ENCODE measurements at regions not wholly inside any gene's neighbourhood (a gene's known extent, or its start where the extent isn't known, plus 50 kb on each side); places are given as distances from the start of the nearest gene placed in this dataset.
A peak's percentile ranks its signal among the peaks of the same experiment; 100 is the strongest.

GRCh38 chr2:65914244-65914786 is 481.9 kb upstream of the SPRED2 start (continued):
- TF ChIP-seq ATF6 (CRISPR knock-in tag; IDR thresholded peaks at IDR 0.05), result no peak

DNA sequence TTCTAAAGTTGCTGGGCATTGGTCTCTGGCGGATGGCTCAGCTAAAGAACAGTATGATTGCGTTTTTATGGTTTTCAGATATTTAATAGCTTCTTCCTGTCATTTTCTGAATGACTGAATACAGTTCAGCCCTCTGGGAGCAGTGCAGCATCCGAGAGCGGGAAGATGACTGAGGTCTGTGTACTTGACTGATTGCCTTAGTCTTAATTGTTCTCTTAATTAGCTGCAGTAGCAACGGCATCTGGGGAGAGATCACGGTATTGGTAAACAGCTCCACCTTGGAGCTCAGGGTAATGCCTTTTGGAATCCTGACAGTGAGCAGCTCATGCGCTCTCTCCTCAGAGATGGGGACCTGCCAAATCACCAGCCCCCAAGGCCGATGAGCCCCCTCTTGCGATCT is 481.4 kb upstream of the SPRED2 start:
- peak; percentile 67 for ATAC-seq
- no peak for TF ChIP-seq ATF1 (CRISPR knock-in tag; IDR thresholded peaks at IDR 0.05)
- TF ChIP-seq, protein P1, sequence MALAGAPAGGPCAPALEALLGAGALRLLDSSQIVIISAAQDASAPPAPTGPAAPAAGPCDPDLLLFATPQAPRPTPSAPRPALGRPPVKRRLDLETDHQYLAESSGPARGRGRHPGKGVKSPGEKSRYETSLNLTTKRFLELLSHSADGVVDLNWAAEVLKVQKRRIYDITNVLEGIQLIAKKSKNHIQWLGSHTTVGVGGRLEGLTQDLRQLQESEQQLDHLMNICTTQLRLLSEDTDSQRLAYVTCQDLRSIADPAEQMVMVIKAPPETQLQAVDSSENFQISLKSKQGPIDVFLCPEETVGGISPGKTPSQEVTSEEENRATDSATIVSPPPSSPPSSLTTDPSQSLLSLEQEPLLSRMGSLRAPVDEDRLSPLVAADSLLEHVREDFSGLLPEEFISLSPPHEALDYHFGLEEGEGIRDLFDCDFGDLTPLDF (CRISPR knock-in tag; IDR thresholded peaks at IDR 0.05), result no peak
- TF ChIP-seq, protein P2, sequence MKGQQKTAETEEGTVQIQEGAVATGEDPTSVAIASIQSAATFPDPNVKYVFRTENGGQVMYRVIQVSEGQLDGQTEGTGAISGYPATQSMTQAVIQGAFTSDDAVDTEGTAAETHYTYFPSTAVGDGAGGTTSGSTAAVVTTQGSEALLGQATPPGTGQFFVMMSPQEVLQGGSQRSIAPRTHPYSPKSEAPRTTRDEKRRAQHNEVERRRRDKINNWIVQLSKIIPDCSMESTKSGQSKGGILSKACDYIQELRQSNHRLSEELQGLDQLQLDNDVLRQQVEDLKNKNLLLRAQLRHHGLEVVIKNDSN (CRISPR knock-in tag; IDR thresholded peaks at IDR 0.05), result no peak
- no peak for TF ChIP-seq NR2C2 (CRISPR knock-in tag; IDR thresholded peaks at IDR 0.05)
- TF ChIP-seq TEAD4 (CRISPR knock-in tag; IDR thresholded peaks at IDR 0.05), result no peak
- TF ChIP-seq SMAD4 (CRISPR knock-in tag; IDR thresholded peaks at IDR 0.05), result no peak
- TF ChIP-seq CTCF (IDR thresholded peaks at IDR 0.05), result no peak
- no peak for TF ChIP-seq ZNF263 (CRISPR knock-in tag; IDR thresholded peaks at IDR 0.05; ENCODE audit: low read depth)
- no peak for TF ChIP-seq ESRRA (CRISPR knock-in tag; IDR thresholded peaks at IDR 0.05; ENCODE audit: borderline replicate concordance)
- TF ChIP-seq FOXK1 (CRISPR knock-in tag; IDR thresholded peaks at IDR 0.05), result no peak
- TF ChIP-seq ZNF532 (CRISPR knock-in tag; IDR thresholded peaks at IDR 0.05; ENCODE audit: borderline replicate concordance), result no peak
- no peak for TF ChIP-seq ZNF396 (CRISPR knock-in tag; IDR thresholded peaks at IDR 0.05; ENCODE audit: borderline replicate concordance)
- no peak for TF ChIP-seq SMAD3 (CRISPR knock-in tag; IDR thresholded peaks at IDR 0.05; ENCODE audit: borderline replicate concordance)
- no peak for TF ChIP-seq MYBL2 (CRISPR knock-in tag; IDR thresholded peaks at IDR 0.05)
- no peak for TF ChIP-seq ZNF317 (CRISPR knock-in tag; IDR thresholded peaks at IDR 0.05; ENCODE audit: borderline replicate concordance, low read depth)
- TF ChIP-seq, protein P3, sequence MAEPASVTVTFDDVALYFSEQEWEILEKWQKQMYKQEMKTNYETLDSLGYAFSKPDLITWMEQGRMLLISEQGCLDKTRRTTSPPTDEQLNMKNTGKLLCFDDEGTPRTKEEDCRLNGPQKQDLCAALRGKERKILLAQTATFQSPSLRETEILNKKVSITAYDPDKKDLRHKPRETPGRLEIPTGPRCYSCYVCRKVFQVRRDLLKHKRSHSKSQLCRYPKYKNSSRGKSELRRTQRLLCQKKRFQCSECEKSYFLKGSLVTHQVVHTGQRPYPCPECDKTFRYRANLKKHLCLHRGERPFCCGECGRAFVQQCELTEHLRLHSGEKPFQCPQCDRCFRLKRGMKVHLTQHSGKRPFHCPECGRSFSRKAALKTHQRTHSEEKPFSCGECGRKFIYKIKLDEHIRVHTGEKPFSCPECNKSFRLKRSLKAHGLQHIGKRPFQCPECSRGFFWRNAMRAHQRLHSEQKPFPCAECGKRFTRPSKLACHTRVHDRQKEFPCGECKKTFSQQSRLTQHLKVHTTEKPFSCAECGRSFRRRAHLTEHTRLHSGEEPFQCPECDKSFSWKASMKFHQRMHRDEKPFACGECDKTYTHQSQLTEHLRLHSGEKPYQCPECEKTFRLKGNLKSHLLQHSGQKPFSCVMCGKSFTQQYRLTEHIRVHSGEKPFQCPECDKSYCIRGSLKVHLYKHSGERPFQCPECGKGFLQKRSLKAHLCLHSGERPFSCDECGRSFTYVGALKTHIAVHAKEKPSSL (CRISPR knock-in tag; conservative IDR thresholded peaks at IDR 0.05), result no peak
- no peak for TF ChIP-seq MLX (CRISPR knock-in tag; IDR thresholded peaks at IDR 0.05)
- Mint-ChIP-seq H3K4me1 (peaks cover 9% of the 10 kb centered on the region), H3K9me3 (no peaks in the 10 kb centered on the region), H3K4me3 (no peak overlapping the region), H3K27me3 (ENCODE audit: low read depth) (no peaks in the 10 kb centered on the region), H3K36me3 (no peaks in the 10 kb centered on the region), H3K27ac (peak overlapping the region; percentile 25; the same call in 1 of the 2 replicates)
- DNase-seq (ENCODE audit: low spot score), result no peak
- CTCF ChIA-PET, result interaction anchor here (0.9 to 1.5 kb wide), 4 partner anchors 37 to 515 kb away, joined by 3 to 4 read pairs (median 4); no protein-coding TSS in a partner anchor
- POLR2A ChIA-PET, result no interaction called here

All from WTC11 (cell line).